Hepatocyte (in vitro differentiated cells): ENCODE measurements at regions not wholly inside any gene's neighbourhood (a gene's known extent, or its start where the extent isn't known, plus 50 kb on each side); places are given as distances from the start of the nearest gene placed in this dataset.

Source experiments
- DNase-seq: peaks from one replicate; pipeline ENCODE4 v3.0.0-alpha.2; 2016; ENCODE audit warnings: low spot score
- H2AFZ ChIP-seq: fragments of 200-600 bp; sonication (generic); 2 replicates; pipeline ENCODE4 v1.6.0; 2016; ENCODE audit warnings: antibody characterized with exemption, mild to moderate bottlenecking
- H3K27ac ChIP-seq: fragments of 200-600 bp; sonication (generic); 2 replicates; pipeline ENCODE4 v1.5.1; 2016; ENCODE audit warnings: mild to moderate bottlenecking
- H3K27me3 ChIP-seq: fragments of 200-600 bp; sonication (generic); 2 replicates; pipeline ENCODE4 v1.6.1; 2016
- H3K36me3 ChIP-seq: fragments of 200-600 bp; sonication (generic); replicated peaks from 2 replicates; pipeline ENCODE4 v1.5.1; 2016; ENCODE audit warnings: low read depth; ENCODE audit not compliant: insufficient read depth
- H3K4me1 ChIP-seq: fragments of 200-600 bp; sonication (generic); 2 replicates; pipeline ENCODE4 v1.5.1; 2016; ENCODE audit warnings: mild to moderate bottlenecking, moderate library complexity; ENCODE audit not compliant: insufficient read depth
- H3K4me2 ChIP-seq: fragments of 200-600 bp; sonication (generic); 2 replicates; pipeline ENCODE4 v1.6.0; 2016
- H3K4me3 ChIP-seq: fragments of 200-600 bp; sonication (generic); 2 replicates; pipeline ENCODE4 v1.5.1; 2016; ENCODE audit warnings: mild to moderate bottlenecking
- H3K79me2 ChIP-seq: fragments of 200-600 bp; sonication (generic); 2 replicates; pipeline ENCODE4 v1.6.0; 2017; ENCODE audit warnings: mild to moderate bottlenecking
- H3K9me2 ChIP-seq: fragments of 200-600 bp; sonication (generic); replicated peaks from 2 replicates; pipeline ENCODE4 v1.6.0; 2017; ENCODE audit warnings: mild to moderate bottlenecking; ENCODE audit not compliant: insufficient read depth
- H3K9me3 ChIP-seq: fragments of 200-600 bp; sonication (generic); 2 replicates; pipeline ENCODE4 v1.5.1; 2016; ENCODE audit warnings: low read depth, mild to moderate bottlenecking
- H4K20me1 ChIP-seq: fragments of 200-600 bp; sonication (generic); 2 replicates; pipeline ENCODE4 v1.6.0; 2016; ENCODE audit warnings: mild to moderate bottlenecking; ENCODE audit not compliant: insufficient read depth, poor library complexity, severe bottlenecking
- CTCF ChIP-seq: fragments of 200-600 bp; sonication (generic); IDR thresholded peaks from 2 replicates; pipeline ENCODE4 v1.5.1; 2016; ENCODE audit warnings: antibody characterized with exemption, mild to moderate bottlenecking; ENCODE audit not compliant: poor library complexity
- EZH2 ChIP-seq: fragments of 200-600 bp; sonication (generic); IDR thresholded peaks from 2 replicates; pipeline ENCODE4 v1.6.1; 2016; ENCODE audit warnings: antibody characterized with exemption, mild to moderate bottlenecking, borderline replicate concordance
- EZH2phosphoT487 ChIP-seq: fragments of 200-600 bp; sonication (generic); IDR thresholded peaks from one replicate; pipeline ENCODE4 v1.6.1; 2018; ENCODE audit warnings: antibody characterized with exemption, mild to moderate bottlenecking, low read depth, moderate library complexity; ENCODE audit not compliant: unreplicated experiment, severe bottlenecking
- WGBS: methylation state at CpG from one replicate; pipeline ENCODE4 v1.1.6; 2016; ENCODE audit warnings: low lambda C conversion rate; ENCODE audit errors: missing lambda C conversion rate; 5-methylcytosine and 5-hydroxymethylcytosine counted together

- H3K27me3 ChIP-seq: no peaks in the 10 kb centered on the region
- H3K27ac ChIP-seq: no peak overlapping the region
- 85% methylated on average over 3 of the region's 3 CpGs for WGBS
These were observed 292.2 kb downstream of the PYDC2 start for GRCh38 chr3:191753196-191753595.

GRCh38 chr3:191761906-191762305 lies 300.9 kb downstream of the PYDC2 start:
- 65% methylated on average over 2 of the region's 2 CpGs for WGBS
- peak overlapping the region; percentile 24 for H3K27ac ChIP-seq
- H3K79me2 ChIP-seq: no peaks in the 10 kb centered on the region
- no peak overlapping the region for H3K4me3 ChIP-seq
- TF ChIP-seq EZH2 (no peak), CTCF (no peak), EZH2phosphoT487 (no peak)
- H3K9me3 ChIP-seq: no peaks in the 10 kb centered on the region
- H3K9me2 ChIP-seq: no peaks in the 10 kb centered on the region
- DNase-seq: no peak
- no peak overlapping the region for H2AFZ ChIP-seq
- no peaks in the 10 kb centered on the region for H3K4me1 ChIP-seq
- H3K4me2 ChIP-seq: peak overlapping the region; percentile 30
- no peaks in the 10 kb centered on the region for H3K36me3 ChIP-seq
- H3K27me3 ChIP-seq: no peaks in the 10 kb centered on the region
- H4K20me1 ChIP-seq: no peaks in the 10 kb centered on the region

More at GRCh38 chr3:191753196-191753595, 292.2 kb downstream of the PYDC2 start:
- H3K4me1 ChIP-seq: no peaks in the 10 kb centered on the region
- no peaks in the 10 kb centered on the region for H3K9me2 ChIP-seq
- no peaks in the 10 kb centered on the region for H3K36me3 ChIP-seq
- no peak for DNase-seq
- H2AFZ ChIP-seq: no peak overlapping the region
- no peaks in the 10 kb centered on the region for H3K9me3 ChIP-seq
- H3K4me2 ChIP-seq: no peak overlapping the region
- no peak overlapping the region for H3K4me3 ChIP-seq
- no peaks in the 10 kb centered on the region for H3K79me2 ChIP-seq
- H4K20me1 ChIP-seq: no peaks in the 10 kb centered on the region
- no peak for TF ChIP-seq CTCF
- no peak for TF ChIP-seq EZH2
- no peak for TF ChIP-seq EZH2phosphoT487

- peak; percentile 58 for DNase-seq
- Histone ChIP-seq H3K9me2 (no peaks in the 10 kb centered on the region), H3K9me3 (no peaks in the 10 kb centered on the region), H3K27ac (no peak overlapping the region), H2AFZ (no peak overlapping the region), H3K27me3 (no peaks in the 10 kb centered on the region), H3K36me3 (no peaks in the 10 kb centered on the region), H4K20me1 (no peaks in the 10 kb centered on the region), H3K4me3 (no peak overlapping the region), H3K79me2 (no peaks in the 10 kb centered on the region), H3K4me1 (no peaks in the 10 kb centered on the region), H3K4me2 (peak overlapping the region; percentile 41)
- no peak for TF ChIP-seq CTCF
- no peak for TF ChIP-seq EZH2
- no peak for TF ChIP-seq EZH2phosphoT487
- WGBS: 48% methylated on average over 5 of the region's 5 CpGs
These were observed 301.5 kb downstream of the PYDC2 start for GRCh38 chr3:191762323-191762960.
